K562 (cell line): ENCODE measurements at regions not wholly inside any gene's neighbourhood (a gene's known extent, or its start where the extent isn't known, plus 50 kb on each side); places are given as distances from the start of the nearest gene placed in this dataset.

ENCODE experiments used
- ATAC-seq: fragments of 200-7000 bp; cut with Tn5 transposase; 3 replicates; pipeline ENCODE4 v1.9.1; 2020; ENCODE audit warnings: moderate library complexity
- BruUV-seq: library from RNA; stranded (reverse); fragments of 400-500 nt; replicated peaks from 2 replicates; lab custom pipeline; 2021; lab: Mats Ljungman, UMichigan
- CTCF ChIA-PET: fragments of 300-600 bp; formaldehyde crosslinking; extraction: SDS; loops from one replicate; lab custom pipeline; 2021; ENCODE audit warnings: low intra/inter-chr PET ratio; lab: Yijun Ruan, JAX
- POLR2A ChIA-PET: fragments of 300-600, 350-650 bp; sonication (Branson Sonifier 250); formaldehyde crosslinking; extraction: SDS; loops from one replicate; lab custom pipeline; 2021; ENCODE audit warnings: antibody characterized with exemption, inconsistent platforms; lab: Yijun Ruan, JAX
- DNase-seq, 4 experiments: peaks; one replicate each; pipeline versions ENCODE4 v3.0.0 to v3.0.0-alpha.2; 2011 to 2018; ENCODE audit warnings: low spot score in 3 of 4, mixed read lengths in 3 of 4; ENCODE audit errors: extremely low read depth in 1 of 4
- FAIRE-seq: peaks from 2 replicates; lab custom pipeline; 2011; peaks lifted over from hg19 to GRCh38; lab: Jason Lieb, UNC
- H2AFZ ChIP-seq: 2 replicates; pipeline ENCODE4 v1.6.0; 2011; ENCODE audit warnings: low read depth, low read length, control low read depth, inconsistent platforms
- H3K27ac ChIP-seq: fragments of 200-600 bp; 3 replicates; pipeline ENCODE4 v1.8.0; 2011; ENCODE audit warnings: low read depth, mild to moderate bottlenecking, control low read depth, inconsistent platforms, low read length, moderate library complexity, mixed read lengths; ENCODE audit errors: extremely low read depth
- H3K27me3 ChIP-seq, 2 experiments: fragments of 300-600 bp in 1 of 2; 2 replicates in 1 of 2; 3 replicates in 1 of 2; pipeline versions ENCODE4 v1.6.0 to v1.8.0; 2011; ENCODE audit warnings: inconsistent platforms in 2 of 2, low read length in 2 of 2, mild to moderate bottlenecking in 1 of 2, mixed read lengths in 1 of 2, moderate library complexity in 1 of 2; ENCODE audit not compliant: control insufficient read depth in 2 of 2, insufficient read depth in 2 of 2
- H3K36me3 ChIP-seq: fragments of 300-600 bp; 3 replicates; pipeline ENCODE4 v1.8.0; 2011; ENCODE audit warnings: mild to moderate bottlenecking, low read length, inconsistent platforms; ENCODE audit not compliant: control insufficient read depth, insufficient read depth
- H3K4me1 ChIP-seq, 2 experiments: fragments of 200-600 bp in 1 of 2; replicated peaks in 1 of 2; 2 replicates in 1 of 2; 3 replicates in 1 of 2; pipeline versions ENCODE4 v1.5.1 to v1.8.0; 2011; ENCODE audit warnings: inconsistent platforms in 2 of 2, low read length in 2 of 2, mild to moderate bottlenecking in 1 of 2, mixed read lengths in 1 of 2, moderate library complexity in 1 of 2; ENCODE audit not compliant: control insufficient read depth in 2 of 2, insufficient read depth in 2 of 2
- H3K4me2 ChIP-seq: 2 replicates; pipeline ENCODE4 v1.6.1; 2011; ENCODE audit warnings: low read length, control low read depth, inconsistent platforms, mixed read lengths; ENCODE audit not compliant: insufficient read depth
- H3K4me3 ChIP-seq: fragments of 200-600 bp; sonication (generic), shearing (Covaris generic); 2 replicates; pipeline ENCODE4 v1.5.1; 2016; ENCODE audit warnings: control low read depth, inconsistent platforms
- H3K79me2 ChIP-seq: fragments of 200-600 bp; 3 replicates; pipeline ENCODE4 v1.8.0; 2011; ENCODE audit warnings: low read length, inconsistent platforms; ENCODE audit not compliant: control insufficient read depth, insufficient read depth
- H3K9ac ChIP-seq, 2 experiments: 2 replicates each; pipeline versions ENCODE4 v1.6.0 to v1.6.1; 2011; ENCODE audit warnings: low read depth in 2 of 2, low read length in 2 of 2, control low read depth in 1 of 2, inconsistent platforms in 1 of 2, mild to moderate bottlenecking in 1 of 2, mixed read lengths in 1 of 2; ENCODE audit not compliant: insufficient read depth in 1 of 2
- H3K9me1 ChIP-seq: one replicate; pipeline ENCODE4 v1.6.0; 2011; ENCODE audit warnings: inconsistent platforms, mild to moderate bottlenecking, low read length, moderate library complexity; ENCODE audit not compliant: control insufficient read depth, insufficient read depth
- H3K9me3 ChIP-seq: replicated peaks from 2 replicates; pipeline ENCODE4 v1.5.1; 2011; ENCODE audit warnings: low read depth, low read length, inconsistent platforms; ENCODE audit not compliant: control insufficient read depth, insufficient read depth
- H4K20me1 ChIP-seq: replicated peaks from 2 replicates; pipeline ENCODE4 v1.6.1; 2011; ENCODE audit warnings: low read length, inconsistent platforms, mixed read lengths; ENCODE audit not compliant: control insufficient read depth, insufficient read depth
- BRF1 ChIP-seq: IDR thresholded peaks from 3 replicates; pipeline ENCODE4 v1.6.1; 2011; ENCODE audit warnings: borderline replicate concordance, mild to moderate bottlenecking; ENCODE audit not compliant: insufficient read length; ENCODE audit errors: extremely low read depth
- CBX8 ChIP-seq: fragments of 200-600 bp; sonication (generic); IDR thresholded peaks from 2 replicates; pipeline ENCODE4 v1.6.1; 2012; ENCODE audit warnings: borderline replicate concordance, mixed run types, low read depth, mild to moderate bottlenecking, moderate library complexity, mixed read lengths, low read length, control low read depth, inconsistent platforms; ENCODE audit not compliant: poor library complexity, severe bottlenecking; ENCODE audit errors: extremely low read depth
- HMG20B ChIP-seq: fragments of 250-450 bp; sonication (Bioruptor Pico); IDR thresholded peaks from 2 replicates; pipeline ENCODE4 v1.5.0; 2021; ENCODE audit warnings: mild to moderate bottlenecking
- KDM5B ChIP-seq: fragments of 200-600 bp; sonication (generic); IDR thresholded peaks from 2 replicates; pipeline ENCODE4 v1.6.1; 2012; ENCODE audit warnings: low read depth, mild to moderate bottlenecking, moderate library complexity, low read length, control low read depth, inconsistent platforms; ENCODE audit not compliant: insufficient replicate concordance
- KLF6 ChIP-seq: fragments of 250-450 bp; sonication (Bioruptor Pico); IDR thresholded peaks from 2 replicates; pipeline ENCODE4 v1.4.0; 2020; ENCODE audit warnings: mild to moderate bottlenecking, moderate library complexity, borderline replicate concordance
- MNT ChIP-seq, 2 experiments: fragments of 450-650 bp; conservative IDR thresholded peaks; 2 replicates each; pipeline ENCODE4 v1.6.1; 2017; ENCODE audit warnings: mild to moderate bottlenecking in 2 of 2, moderate library complexity in 2 of 2
- PURB ChIP-seq: sonication (generic); formaldehyde crosslinking; IDR thresholded peaks from 2 replicates; pipeline ENCODE4 v1.9.0; 2021; ENCODE audit warnings: low read depth, mild to moderate bottlenecking, missing genetic modification reagents
- RUNX1 ChIP-seq: sonication (generic); IDR thresholded peaks from 2 replicates; pipeline ENCODE4 v1.6.1; 2016; ENCODE audit warnings: antibody characterized with exemption, low read depth
- SIRT6 ChIP-seq: IDR thresholded peaks from one replicate; pipeline ENCODE4 v1.6.1; 2012; ENCODE audit warnings: low read depth, mild to moderate bottlenecking, control low read depth, inconsistent platforms, low read length, moderate library complexity
- SREBF1 ChIP-seq: fragments of 150-350 bp; IDR thresholded peaks from 2 replicates; pipeline ENCODE4 v1.6.1; 2014; ENCODE audit warnings: antibody characterized with exemption, low read depth, low read length, borderline replicate concordance
- TBP ChIP-seq: optimal IDR thresholded peaks from 2 replicates; pipeline ENCODE3; 2011; ENCODE audit warnings: low read depth, low read length, improper control_type of control experiment
- TEAD1 ChIP-seq, 2 experiments: fragments of 450-650 bp in 1 of 2; sonication (generic) in 1 of 2; formaldehyde crosslinking; IDR thresholded peaks; 2 replicates each; pipeline versions ENCODE4 v1.4.0 to v1.8.0; 2020 to 2022; ENCODE audit warnings: mild to moderate bottlenecking in 2 of 2, missing genetic modification reagents in 1 of 2
- ZBTB8A ChIP-seq: fragments of 450-650 bp; IDR thresholded peaks from 2 replicates; pipeline ENCODE4 v1.6.1; 2018; ENCODE audit warnings: mild to moderate bottlenecking, moderate library complexity; ENCODE audit not compliant: partially characterized antibody
- ZKSCAN1 ChIP-seq: fragments of 150-350 bp; IDR thresholded peaks from 2 replicates; pipeline ENCODE4 v1.6.1; 2016; ENCODE audit warnings: low read depth, low read length
- ZNF311 ChIP-seq: fragments of 250-450 bp; sonication (Bioruptor Pico); IDR thresholded peaks from 2 replicates; pipeline ENCODE4 v1.4.0; 2020; ENCODE audit warnings: mild to moderate bottlenecking, moderate library complexity
- ZNF398 ChIP-seq: fragments of 250-450 bp; sonication (Bioruptor Pico); IDR thresholded peaks from 2 replicates; pipeline ENCODE4 v1.8.0; 2021; ENCODE audit warnings: moderate library complexity, mild to moderate bottlenecking, inconsistent platforms
- ZNF589 ChIP-seq: fragments of 200-800 bp; sonication (Bioruptor generic); IDR thresholded peaks from 2 replicates; pipeline ENCODE4 v1.6.1; 2016; ENCODE audit warnings: low read depth, missing genetic modification characterization, missing compliant biosample characterization
- ZNF75A ChIP-seq: fragments of 450-650 bp; formaldehyde crosslinking; IDR thresholded peaks from 2 replicates; pipeline ENCODE4 v1.4.0; 2020; ENCODE audit warnings: mild to moderate bottlenecking
- WGBS: fragments of 100-300 bp; shearing (Covaris generic); methylation state at CpG from one replicate; pipeline ENCODE4 v1.1.6; 2016; ENCODE audit warnings: low coverage, mixed read lengths; ENCODE audit not compliant: insufficient coverage; ENCODE audit errors: missing lambda C conversion rate; 5-methylcytosine and 5-hydroxymethylcytosine counted together
- in situ Hi-C: fragments of 300-500 bp; cut with MboI; formaldehyde crosslinking; loops from 4 replicates; pipeline ENCODE4 v1.15.0; 2018; ENCODE audit warnings: inconsistent platforms, mixed read lengths
- intact Hi-C: fragments of 100-400 bp; cut with micrococcal nuclease; formaldehyde crosslinking; loops from 2 replicates; pipeline ENCODE4 v1.14.2; 2022

- CTCF ChIA-PET = no interaction called here
- Histone ChIP-seq H3K4me1 (no peaks in the 10 kb centered on the region), H2AFZ (no peak overlapping the region), H3K79me2 (no peaks in the 10 kb centered on the region), H3K9me3 (no peaks in the 10 kb centered on the region), H3K4me3 (no peak overlapping the region), H3K4me2 (no peak overlapping the region), H3K36me3 (no peaks in the 10 kb centered on the region), H3K27ac (no peak overlapping the region), H3K27me3 (no peaks in the 10 kb centered on the region), H3K9me1 (no peaks in the 10 kb centered on the region), H4K20me1 (no peaks in the 10 kb centered on the region), H3K9ac (no peak overlapping the region)
- ATAC-seq (no peak), DNase-seq (no peak), FAIRE-seq (no peak)
- in situ Hi-C loops = no loop called here
- POLR2A ChIA-PET = no interaction called here
- WGBS = 0% methylated on average over 1 of the region's 1 CpG
- no TSS peak for BruUV-seq
- intact Hi-C loops = no loop called here
- TF ChIP-seq ZNF589 = no peak
- TF ChIP-seq TEAD1 (CRISPR knock-in tag; IDR thresholded peaks at IDR 0.05) = no peak
- no peak for TF ChIP-seq ZNF75A (CRISPR knock-in tag)
- no peak for TF ChIP-seq ZNF398 (CRISPR knock-in tag)
- no peak for TF ChIP-seq BRF1
- no peak for TF ChIP-seq SIRT6
- TF ChIP-seq ZKSCAN1 = no peak
- TF ChIP-seq HMG20B (CRISPR knock-in tag) = no peak
- TF ChIP-seq ZBTB8A = no peak
- no peak for TF ChIP-seq KDM5B
- TF ChIP-seq MNT (conservative IDR thresholded peaks at IDR 0.05) = no peak
- TF ChIP-seq RUNX1 = no peak
- no peak for TF ChIP-seq CBX8
- no peak for TF ChIP-seq ZNF311 (CRISPR knock-in tag)
- no peak for TF ChIP-seq TBP
- TF ChIP-seq SREBF1 = no peak
- no peak for TF ChIP-seq PURB
- TF ChIP-seq KLF6 (CRISPR knock-in tag) = no peak
Measured at GRCh38 chr3:21041621-21042020, 709.4 kb downstream of the ZNF385D start.
